ENCODE measurements at regions not wholly inside any gene's neighbourhood (a gene's known extent, or its start where the extent isn't known, plus 50 kb on each side); places are given as distances from the start of the nearest gene placed in this dataset.

DNA sequence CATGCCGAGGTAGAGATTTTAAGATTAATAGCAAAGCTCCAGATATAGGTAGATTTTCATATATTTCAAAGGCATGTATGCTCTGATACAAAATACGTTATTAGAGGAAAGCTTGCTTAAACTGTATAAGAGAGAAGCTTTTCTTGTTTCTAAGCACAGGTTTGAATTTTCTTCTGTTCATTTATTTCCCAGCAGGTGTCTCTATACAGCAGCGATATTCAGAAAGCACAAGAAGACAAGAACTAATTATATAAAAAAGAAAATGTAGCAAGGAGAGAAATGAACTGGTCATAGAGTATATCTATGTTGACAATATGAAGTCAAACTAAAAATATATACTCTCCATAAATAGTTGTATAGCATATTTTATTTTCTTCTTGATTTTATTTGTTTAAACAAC lies 307.4 kb upstream of the NOVA1 start:
- no peaks in the 10 kb centered on the region for H3K36me3 Mint-ChIP-seq (ENCODE audit: low read depth, unreplicated experiment)
- no peak overlapping the region for H3K27ac Mint-ChIP-seq (ENCODE audit: unreplicated experiment)
- Histone ChIP-seq H2AFZ (ENCODE audit: low read depth, low read length) (no peak overlapping the region), H3K4me2 (ENCODE audit: low read length) (no peak overlapping the region), H4K20me1 (ENCODE audit: insufficient read depth, low read length) (no peaks in the 10 kb centered on the region), H3K36me3 (ENCODE audit: insufficient read depth, low read length) (no peaks in the 10 kb centered on the region), H3K27ac (ENCODE audit: low read depth, low read length) (no peak overlapping the region), H3K4me3 (ENCODE audit: insufficient read depth, low read depth, low read length) (no peak overlapping the region), H3K27me3 (ENCODE audit: insufficient read depth, low read length) (no peaks in the 10 kb centered on the region), H3K9me3 (ENCODE audit: insufficient read depth, low read depth, low read length) (no peaks in the 10 kb centered on the region), H3K79me2 (ENCODE audit: insufficient read depth, low read length) (no peaks in the 10 kb centered on the region), H3K9ac (ENCODE audit: low read length) (no peak overlapping the region), H3K4me1 (ENCODE audit: insufficient read depth, low read length) (no peaks in the 10 kb centered on the region)
- no peak for DNase-seq (ENCODE audit: low read depth)
- peaks cover 2% of the 10 kb centered on the region for H3K27me3 Mint-ChIP-seq (ENCODE audit: low read depth, unreplicated experiment)
- FAIRE-seq, result no peak
- no peak overlapping the region for H3K4me3 Mint-ChIP-seq (ENCODE audit: unreplicated experiment)
- H3K4me1 Mint-ChIP-seq (ENCODE audit: low read depth, unreplicated experiment), result no peaks in the 10 kb centered on the region
- TF ChIP-seq, protein P1, sequence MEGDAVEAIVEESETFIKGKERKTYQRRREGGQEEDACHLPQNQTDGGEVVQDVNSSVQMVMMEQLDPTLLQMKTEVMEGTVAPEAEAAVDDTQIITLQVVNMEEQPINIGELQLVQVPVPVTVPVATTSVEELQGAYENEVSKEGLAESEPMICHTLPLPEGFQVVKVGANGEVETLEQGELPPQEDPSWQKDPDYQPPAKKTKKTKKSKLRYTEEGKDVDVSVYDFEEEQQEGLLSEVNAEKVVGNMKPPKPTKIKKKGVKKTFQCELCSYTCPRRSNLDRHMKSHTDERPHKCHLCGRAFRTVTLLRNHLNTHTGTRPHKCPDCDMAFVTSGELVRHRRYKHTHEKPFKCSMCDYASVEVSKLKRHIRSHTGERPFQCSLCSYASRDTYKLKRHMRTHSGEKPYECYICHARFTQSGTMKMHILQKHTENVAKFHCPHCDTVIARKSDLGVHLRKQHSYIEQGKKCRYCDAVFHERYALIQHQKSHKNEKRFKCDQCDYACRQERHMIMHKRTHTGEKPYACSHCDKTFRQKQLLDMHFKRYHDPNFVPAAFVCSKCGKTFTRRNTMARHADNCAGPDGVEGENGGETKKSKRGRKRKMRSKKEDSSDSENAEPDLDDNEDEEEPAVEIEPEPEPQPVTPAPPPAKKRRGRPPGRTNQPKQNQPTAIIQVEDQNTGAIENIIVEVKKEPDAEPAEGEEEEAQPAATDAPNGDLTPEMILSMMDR (IDR thresholded peaks at IDR 0.05; ENCODE audit: insufficient read depth, low read depth, low read length), result no peak
- no peak for TF ChIP-seq EZH2 (IDR thresholded peaks at IDR 0.05; ENCODE audit: insufficient read depth, low read length)
- H3K9me3 Mint-ChIP-seq (ENCODE audit: unreplicated experiment), result peaks cover 2% of the 10 kb centered on the region

DNA sequence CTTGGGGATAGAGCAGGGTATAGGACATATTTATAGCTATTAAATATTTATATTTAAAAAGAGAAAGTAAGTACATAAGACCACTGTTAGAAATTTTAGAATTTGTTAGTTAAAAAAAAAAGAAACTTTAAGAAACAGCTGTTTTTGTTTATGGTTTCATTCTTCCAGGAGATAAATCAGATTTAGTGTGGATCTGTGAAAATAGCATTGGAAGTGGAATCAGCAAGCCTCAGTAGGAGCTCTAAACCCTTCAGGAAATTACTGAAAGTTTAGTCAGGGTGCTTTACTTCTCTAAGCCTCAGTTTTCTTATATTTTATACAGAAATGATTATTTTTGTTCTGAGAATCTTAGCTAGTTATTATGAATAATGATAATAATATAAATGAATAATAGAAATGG lies 316.0 kb upstream of the NOVA1 start:
- no peak overlapping the region for H3K4me3 Mint-ChIP-seq (ENCODE audit: unreplicated experiment)
- no peaks in the 10 kb centered on the region for H3K9me3 ChIP-seq (ENCODE audit: insufficient read depth, low read depth, low read length)

DNA sequence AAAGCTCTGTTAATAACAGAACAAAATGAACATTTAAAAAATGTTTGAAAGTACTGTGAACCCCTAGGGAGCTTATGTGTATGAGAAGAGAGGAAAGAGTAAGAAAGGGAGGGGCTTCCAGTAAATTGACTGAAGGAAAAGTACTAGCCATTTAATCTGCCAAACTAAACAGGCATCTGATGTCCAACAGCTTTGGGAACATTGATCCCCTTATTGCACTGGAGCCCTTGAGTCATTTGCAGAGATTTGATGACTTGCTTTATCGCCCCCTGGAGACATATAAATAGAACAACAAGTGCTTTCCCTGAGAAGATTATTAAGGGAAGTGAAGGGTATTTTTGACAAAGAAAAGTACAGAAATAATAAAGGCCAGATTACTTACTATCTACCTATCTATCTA lies 319.3 kb upstream of the NOVA1 start:
- Histone ChIP-seq H3K4me3 (ENCODE audit: insufficient read depth, low read depth, low read length) (no peak overlapping the region), H3K9me3 (ENCODE audit: insufficient read depth, low read depth, low read length) (no peaks in the 10 kb centered on the region), H3K4me1 (ENCODE audit: insufficient read depth, low read length) (no peaks in the 10 kb centered on the region), H3K27me3 (ENCODE audit: insufficient read depth, low read length) (no peaks in the 10 kb centered on the region), H2AFZ (ENCODE audit: low read depth, low read length) (no peak overlapping the region), H3K9ac (ENCODE audit: low read length) (no peak overlapping the region), H3K79me2 (ENCODE audit: insufficient read depth, low read length) (no peaks in the 10 kb centered on the region), H4K20me1 (ENCODE audit: insufficient read depth, low read length) (no peaks in the 10 kb centered on the region), H3K36me3 (ENCODE audit: insufficient read depth, low read length) (no peaks in the 10 kb centered on the region), H3K4me2 (ENCODE audit: low read length) (no peak overlapping the region), H3K27ac (ENCODE audit: low read depth, low read length) (no peak overlapping the region)
- Mint-ChIP-seq H3K27ac (ENCODE audit: unreplicated experiment) (no peak overlapping the region), H3K4me3 (ENCODE audit: unreplicated experiment) (no peak overlapping the region), H3K36me3 (ENCODE audit: low read depth, unreplicated experiment) (no peaks in the 10 kb centered on the region), H3K27me3 (ENCODE audit: low read depth, unreplicated experiment) (no peaks in the 10 kb centered on the region), H3K4me1 (ENCODE audit: low read depth, unreplicated experiment) (no peaks in the 10 kb centered on the region), H3K9me3 (ENCODE audit: unreplicated experiment) (no peaks in the 10 kb centered on the region)
- TF ChIP-seq EZH2 (IDR thresholded peaks at IDR 0.05; ENCODE audit: insufficient read depth, low read length), result no peak
- TF ChIP-seq, protein P1 (IDR thresholded peaks at IDR 0.05; ENCODE audit: insufficient read depth, low read depth, low read length), result peak; percentile 36
- FAIRE-seq (no peak), DNase-seq (ENCODE audit: low read depth) (peak; percentile 11)

More for the DNA sequence above, 316.0 kb upstream of the NOVA1 start:
- Histone ChIP-seq H3K27ac (ENCODE audit: low read depth, low read length) (no peak overlapping the region), H3K79me2 (ENCODE audit: insufficient read depth, low read length) (no peaks in the 10 kb centered on the region), H3K4me2 (ENCODE audit: low read length) (no peak overlapping the region), H4K20me1 (ENCODE audit: insufficient read depth, low read length) (no peaks in the 10 kb centered on the region), H3K4me3 (ENCODE audit: insufficient read depth, low read depth, low read length) (no peak overlapping the region), H3K9ac (ENCODE audit: low read length) (no peak overlapping the region), H3K36me3 (ENCODE audit: insufficient read depth, low read length) (no peaks in the 10 kb centered on the region), H3K4me1 (ENCODE audit: insufficient read depth, low read length) (no peaks in the 10 kb centered on the region), H2AFZ (ENCODE audit: low read depth, low read length) (no peak overlapping the region), H3K27me3 (ENCODE audit: insufficient read depth, low read length) (no peaks in the 10 kb centered on the region)
- Mint-ChIP-seq H3K9me3 (ENCODE audit: unreplicated experiment) (no peaks in the 10 kb centered on the region), H3K4me1 (ENCODE audit: low read depth, unreplicated experiment) (no peaks in the 10 kb centered on the region), H3K27me3 (ENCODE audit: low read depth, unreplicated experiment) (no peaks in the 10 kb centered on the region), H3K36me3 (ENCODE audit: low read depth, unreplicated experiment) (no peaks in the 10 kb centered on the region), H3K27ac (ENCODE audit: unreplicated experiment) (no peak overlapping the region)
- TF ChIP-seq EZH2 (IDR thresholded peaks at IDR 0.05; ENCODE audit: insufficient read depth, low read length), result no peak
- TF ChIP-seq, protein P1 (IDR thresholded peaks at IDR 0.05; ENCODE audit: insufficient read depth, low read depth, low read length), result no peak
- no peak for DNase-seq (ENCODE audit: low read depth)
- no peak for FAIRE-seq
